ENCODE measurements at regions not wholly inside any gene's neighbourhood (a gene's known extent, or its start where the extent isn't known, plus 50 kb on each side); places are given as distances from the start of the nearest gene placed in this dataset.

GRCh38 chr15:96504371-96504770 is 173.9 kb downstream of the NR2F2 start:
- no peaks in the 10 kb centered on the region for H4K20me1 ChIP-seq (ENCODE audit: insufficient read depth, low read length)
- no peak overlapping the region for H3K9ac ChIP-seq (ENCODE audit: insufficient read depth, low read depth, low read length)
- no peak for DNase-seq (ENCODE audit: low spot score)
- H2AFZ ChIP-seq (ENCODE audit: low read length): no peak overlapping the region
- no TSS peak for BruUV-seq (replicated peaks)
- no peaks in the 10 kb centered on the region for H3K79me2 ChIP-seq (ENCODE audit: insufficient read depth, low read length)
- no peak overlapping the region for H3K4me2 ChIP-seq (ENCODE audit: low read depth, low read length)
- no peaks in the 10 kb centered on the region for H3K36me3 ChIP-seq (replicated peaks in 1 of 2; ENCODE audit: control insufficient read depth in 1 of 2, insufficient read depth in 2 of 2, low read length in 2 of 2)
- no peak for FAIRE-seq
- 21% methylated on average over 4 of the region's 4 CpGs for WGBS (ENCODE audit: low lambda C conversion rate)
- no peaks in the 10 kb centered on the region for H3K9me3 ChIP-seq (ENCODE audit: low read length)
- intact Hi-C loops (cut with micrococcal nuclease; ENCODE audit: unreplicated experiment): no loop called here
- H3K27me3 ChIP-seq (ENCODE audit: control insufficient read depth in 1 of 2, insufficient read depth in 2 of 2, low read length in 2 of 2): no peaks in the 10 kb centered on the region
- H3K4me3 ChIP-seq (replicated peaks in 1 of 3; ENCODE audit: insufficient read depth in 1 of 3, low read depth in 2 of 3, low read length in 3 of 3): no peak overlapping the region
- POLR2A ChIA-PET: no interaction called here
- H3K4me1 ChIP-seq (ENCODE audit: insufficient read depth, low read length): peaks cover 10% of the 10 kb centered on the region
- TF ChIP-seq NCOA2 (CRISPR knock-in tag; IDR thresholded peaks at IDR 0.05) (no peak), THAP8 (CRISPR knock-in tag; IDR thresholded peaks at IDR 0.05; ENCODE audit: borderline replicate concordance) (no peak), SP5 (CRISPR knock-in tag; IDR thresholded peaks at IDR 0.05; ENCODE audit: borderline replicate concordance, low read depth) (no peak), PATZ1 (CRISPR knock-in tag; IDR thresholded peaks at IDR 0.05) (no peak), HNRNPUL1 (IDR thresholded peaks at IDR 0.05; ENCODE audit: low read depth, low read length) (no peak), SYNCRIP (IDR thresholded peaks at IDR 0.05; ENCODE audit: insufficient read depth, low read depth, low read length) (no peak), TCF7L2 (IDR thresholded peaks at IDR 0.05; ENCODE audit: low read depth, low read length) (no peak), SRSF4 (IDR thresholded peaks at IDR 0.05; ENCODE audit: low read depth, low read length, poor library complexity, severe bottlenecking) (no peak), ZNF441 (CRISPR knock-in tag; IDR thresholded peaks at IDR 0.05; ENCODE audit: borderline replicate concordance) (no peak), U2AF2 (IDR thresholded peaks at IDR 0.05; ENCODE audit: low read depth, low read length) (no peak), ZNF235 (CRISPR knock-in tag; IDR thresholded peaks at IDR 0.05; ENCODE audit: borderline replicate concordance) (no peak), ZNF788 (CRISPR knock-in tag; IDR thresholded peaks at IDR 0.05; ENCODE audit: borderline replicate concordance) (no peak)
- TF ChIP-seq, protein P1, sequence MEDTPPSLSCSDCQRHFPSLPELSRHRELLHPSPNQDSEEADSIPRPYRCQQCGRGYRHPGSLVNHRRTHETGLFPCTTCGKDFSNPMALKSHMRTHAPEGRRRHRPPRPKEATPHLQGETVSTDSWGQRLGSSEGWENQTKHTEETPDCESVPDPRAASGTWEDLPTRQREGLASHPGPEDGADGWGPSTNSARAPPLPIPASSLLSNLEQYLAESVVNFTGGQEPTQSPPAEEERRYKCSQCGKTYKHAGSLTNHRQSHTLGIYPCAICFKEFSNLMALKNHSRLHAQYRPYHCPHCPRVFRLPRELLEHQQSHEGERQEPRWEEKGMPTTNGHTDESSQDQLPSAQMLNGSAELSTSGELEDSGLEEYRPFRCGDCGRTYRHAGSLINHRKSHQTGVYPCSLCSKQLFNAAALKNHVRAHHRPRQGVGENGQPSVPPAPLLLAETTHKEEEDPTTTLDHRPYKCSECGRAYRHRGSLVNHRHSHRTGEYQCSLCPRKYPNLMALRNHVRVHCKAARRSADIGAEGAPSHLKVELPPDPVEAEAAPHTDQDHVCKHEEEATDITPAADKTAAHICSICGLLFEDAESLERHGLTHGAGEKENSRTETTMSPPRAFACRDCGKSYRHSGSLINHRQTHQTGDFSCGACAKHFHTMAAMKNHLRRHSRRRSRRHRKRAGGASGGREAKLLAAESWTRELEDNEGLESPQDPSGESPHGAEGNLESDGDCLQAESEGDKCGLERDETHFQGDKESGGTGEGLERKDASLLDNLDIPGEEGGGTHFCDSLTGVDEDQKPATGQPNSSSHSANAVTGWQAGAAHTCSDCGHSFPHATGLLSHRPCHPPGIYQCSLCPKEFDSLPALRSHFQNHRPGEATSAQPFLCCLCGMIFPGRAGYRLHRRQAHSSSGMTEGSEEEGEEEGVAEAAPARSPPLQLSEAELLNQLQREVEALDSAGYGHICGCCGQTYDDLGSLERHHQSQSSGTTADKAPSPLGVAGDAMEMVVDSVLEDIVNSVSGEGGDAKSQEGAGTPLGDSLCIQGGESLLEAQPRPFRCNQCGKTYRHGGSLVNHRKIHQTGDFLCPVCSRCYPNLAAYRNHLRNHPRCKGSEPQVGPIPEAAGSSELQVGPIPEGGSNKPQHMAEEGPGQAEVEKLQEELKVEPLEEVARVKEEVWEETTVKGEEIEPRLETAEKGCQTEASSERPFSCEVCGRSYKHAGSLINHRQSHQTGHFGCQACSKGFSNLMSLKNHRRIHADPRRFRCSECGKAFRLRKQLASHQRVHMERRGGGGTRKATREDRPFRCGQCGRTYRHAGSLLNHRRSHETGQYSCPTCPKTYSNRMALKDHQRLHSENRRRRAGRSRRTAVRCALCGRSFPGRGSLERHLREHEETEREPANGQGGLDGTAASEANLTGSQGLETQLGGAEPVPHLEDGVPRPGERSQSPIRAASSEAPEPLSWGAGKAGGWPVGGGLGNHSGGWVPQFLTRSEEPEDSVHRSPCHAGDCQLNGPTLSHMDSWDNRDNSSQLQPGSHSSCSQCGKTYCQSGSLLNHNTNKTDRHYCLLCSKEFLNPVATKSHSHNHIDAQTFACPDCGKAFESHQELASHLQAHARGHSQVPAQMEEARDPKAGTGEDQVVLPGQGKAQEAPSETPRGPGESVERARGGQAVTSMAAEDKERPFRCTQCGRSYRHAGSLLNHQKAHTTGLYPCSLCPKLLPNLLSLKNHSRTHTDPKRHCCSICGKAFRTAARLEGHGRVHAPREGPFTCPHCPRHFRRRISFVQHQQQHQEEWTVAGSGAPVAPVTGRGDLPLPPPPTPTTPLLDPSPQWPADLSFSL (CRISPR knock-in tag; IDR thresholded peaks at IDR 0.05): no peak
- TF ChIP-seq, protein P2, sequence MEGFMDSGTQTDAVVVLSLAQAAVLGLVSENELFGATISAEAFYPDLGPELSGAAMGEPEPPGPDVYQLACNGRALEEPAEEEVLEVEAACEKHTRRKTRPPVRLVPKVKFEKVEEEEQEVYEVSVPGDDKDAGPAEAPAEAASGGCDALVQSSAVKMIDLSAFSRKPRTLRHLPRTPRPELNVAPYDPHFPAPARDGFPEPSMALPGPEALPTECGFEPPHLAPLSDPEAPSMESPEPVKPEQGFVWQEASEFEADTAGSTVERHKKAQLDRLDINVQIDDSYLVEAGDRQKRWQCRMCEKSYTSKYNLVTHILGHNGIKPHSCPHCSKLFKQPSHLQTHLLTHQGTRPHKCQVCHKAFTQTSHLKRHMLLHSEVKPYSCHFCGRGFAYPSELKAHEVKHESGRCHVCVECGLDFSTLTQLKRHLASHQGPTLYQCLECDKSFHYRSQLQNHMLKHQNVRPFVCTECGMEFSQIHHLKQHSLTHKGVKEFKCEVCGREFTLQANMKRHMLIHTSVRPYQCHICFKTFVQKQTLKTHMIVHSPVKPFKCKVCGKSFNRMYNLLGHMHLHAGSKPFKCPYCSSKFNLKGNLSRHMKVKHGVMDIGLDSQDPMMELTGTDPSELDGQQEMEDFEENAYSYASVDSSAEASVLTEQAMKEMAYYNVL (CRISPR knock-in tag; IDR thresholded peaks at IDR 0.05; ENCODE audit: borderline replicate concordance): no peak
- CTCF ChIA-PET (ENCODE audit: low intra/inter-chr PET ratio, low total read pairs): no interaction called here
- ATAC-seq: no peak
- in situ Hi-C loops (cut with HindIII; ENCODE audit: extremely low pct_ligation_motif_present, low pct_unique_long_range_greater_than_20kb): no loop called here
- no peak overlapping the region for H3K27ac ChIP-seq (ENCODE audit: extremely low read length, insufficient read depth, low read length)

Data from HepG2 (cell line).